Nephron (organoid): ENCODE measurements at regions not wholly inside any gene's neighbourhood (a gene's known extent, or its start where the extent isn't known, plus 50 kb on each side); places are given as distances from the start of the nearest gene placed in this dataset.
"Not testable (repeated sequence)": the region's sequence is repeated elsewhere in the genome, so short reads cannot be mapped to it uniquely, and the experiment has no call there.

Source experiments
- H3K27ac Mint-ChIP-seq, 3 experiments: 2 replicates each; pipeline ENCODE4 v1.8.0; 2020; ENCODE audit warnings: mixed read lengths in 3 of 3, mild to moderate bottlenecking in 2 of 3, moderate library complexity in 1 of 3
- H3K27me3 Mint-ChIP-seq: 2 replicates; pipeline ENCODE4 v1.8.0; 2021; ENCODE audit warnings: low read depth, mild to moderate bottlenecking, moderate library complexity, mixed read lengths
- H3K36me3 Mint-ChIP-seq: 2 replicates; pipeline ENCODE4 v1.8.0; 2020; ENCODE audit warnings: low read depth, mixed read lengths
- H3K4me1 Mint-ChIP-seq: 2 replicates; pipeline ENCODE4 v1.8.0; 2020; ENCODE audit warnings: mixed read lengths
- H3K4me3 Mint-ChIP-seq, 3 experiments: 2 replicates each; pipeline ENCODE4 v1.8.0; 2020; ENCODE audit warnings: mild to moderate bottlenecking in 3 of 3, mixed read lengths in 3 of 3, moderate library complexity in 2 of 3
- H3K9me3 Mint-ChIP-seq: 2 replicates; pipeline ENCODE4 v1.8.0; 2020; ENCODE audit warnings: mixed read lengths
- TF ChIP-seq, protein P1 (sequence below), 3 experiments: fragments of 200-600 bp; sonication (generic); IDR thresholded peaks; one replicate each; pipeline ENCODE4 v1.5.0; 2021; ENCODE audit warnings: antibody characterized with exemption in 3 of 3; ENCODE audit not compliant: unreplicated experiment in 3 of 3

DNA sequence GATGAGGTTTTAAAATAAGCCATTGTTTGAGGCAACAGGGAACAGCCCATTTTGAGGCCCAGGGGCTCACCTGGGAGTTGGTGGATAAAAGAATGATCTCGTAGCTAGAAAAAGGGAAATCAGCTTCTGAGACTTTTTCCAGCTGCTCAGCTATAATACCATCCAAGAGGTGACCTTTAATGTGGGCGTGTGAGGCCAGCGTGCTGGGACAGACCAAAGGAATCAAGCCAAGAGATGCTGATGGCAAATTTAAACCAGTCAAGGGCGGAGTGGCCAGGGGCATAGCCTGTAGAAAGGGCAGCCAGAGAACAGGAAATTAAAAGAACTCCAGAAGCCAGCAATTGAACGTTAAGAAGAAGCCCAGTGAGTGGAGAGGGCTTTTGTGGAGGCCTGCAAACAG, 132.6 kb downstream of the IER5 start:
- TF ChIP-seq, protein P1, sequence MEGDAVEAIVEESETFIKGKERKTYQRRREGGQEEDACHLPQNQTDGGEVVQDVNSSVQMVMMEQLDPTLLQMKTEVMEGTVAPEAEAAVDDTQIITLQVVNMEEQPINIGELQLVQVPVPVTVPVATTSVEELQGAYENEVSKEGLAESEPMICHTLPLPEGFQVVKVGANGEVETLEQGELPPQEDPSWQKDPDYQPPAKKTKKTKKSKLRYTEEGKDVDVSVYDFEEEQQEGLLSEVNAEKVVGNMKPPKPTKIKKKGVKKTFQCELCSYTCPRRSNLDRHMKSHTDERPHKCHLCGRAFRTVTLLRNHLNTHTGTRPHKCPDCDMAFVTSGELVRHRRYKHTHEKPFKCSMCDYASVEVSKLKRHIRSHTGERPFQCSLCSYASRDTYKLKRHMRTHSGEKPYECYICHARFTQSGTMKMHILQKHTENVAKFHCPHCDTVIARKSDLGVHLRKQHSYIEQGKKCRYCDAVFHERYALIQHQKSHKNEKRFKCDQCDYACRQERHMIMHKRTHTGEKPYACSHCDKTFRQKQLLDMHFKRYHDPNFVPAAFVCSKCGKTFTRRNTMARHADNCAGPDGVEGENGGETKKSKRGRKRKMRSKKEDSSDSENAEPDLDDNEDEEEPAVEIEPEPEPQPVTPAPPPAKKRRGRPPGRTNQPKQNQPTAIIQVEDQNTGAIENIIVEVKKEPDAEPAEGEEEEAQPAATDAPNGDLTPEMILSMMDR (IDR thresholded peaks at IDR 0.05; ENCODE audit: unreplicated experiment in 3 of 3), result no peak
- no peak overlapping the region for H3K4me3 Mint-ChIP-seq
- no peak overlapping the region for H3K27ac Mint-ChIP-seq
- H3K9me3 Mint-ChIP-seq, result peaks cover 11% of the 10 kb centered on the region
- H3K36me3 Mint-ChIP-seq, result peaks cover 4% of the 10 kb centered on the region
- H3K27me3 Mint-ChIP-seq, result peaks cover 3% of the 10 kb centered on the region
- H3K4me1 Mint-ChIP-seq, result no peaks in the 10 kb centered on the region

DNA sequence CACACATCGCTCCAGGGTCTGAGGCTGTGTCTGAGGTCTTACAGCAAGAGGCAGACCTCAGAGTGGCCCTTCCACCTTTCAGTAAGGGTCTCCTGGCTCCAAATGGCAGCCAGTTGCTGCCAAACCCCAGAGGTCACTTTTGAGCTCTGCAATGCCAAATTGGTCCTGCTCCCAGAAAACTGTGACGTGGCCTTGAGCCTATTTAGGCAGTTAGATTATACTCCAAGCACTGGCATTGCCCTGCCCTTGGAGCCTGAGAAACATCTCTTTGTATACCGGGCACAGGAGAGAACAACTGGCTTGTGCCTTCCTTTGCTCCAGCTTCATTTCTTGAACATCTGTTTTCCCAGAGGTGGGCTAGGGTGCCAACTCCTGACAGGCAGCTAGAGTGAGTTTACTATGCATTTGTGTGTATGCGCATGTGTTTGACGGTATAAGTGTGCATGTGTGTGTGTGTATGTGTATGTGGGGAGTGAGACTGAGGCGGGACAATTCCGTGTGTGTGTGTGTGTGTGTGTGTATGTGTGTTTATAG, 134.5 kb downstream of the IER5 start:
- Mint-ChIP-seq H3K4me1 (no peaks in the 10 kb centered on the region), H3K27me3 (no peaks in the 10 kb centered on the region), H3K36me3 (no peaks in the 10 kb centered on the region), H3K4me3 (no peak overlapping the region), H3K9me3 (peaks cover 15% of the 10 kb centered on the region), H3K27ac (no peak overlapping the region)
- TF ChIP-seq, protein P1 (IDR thresholded peaks at IDR 0.05; ENCODE audit: unreplicated experiment in 3 of 3), result no peak

DNA sequence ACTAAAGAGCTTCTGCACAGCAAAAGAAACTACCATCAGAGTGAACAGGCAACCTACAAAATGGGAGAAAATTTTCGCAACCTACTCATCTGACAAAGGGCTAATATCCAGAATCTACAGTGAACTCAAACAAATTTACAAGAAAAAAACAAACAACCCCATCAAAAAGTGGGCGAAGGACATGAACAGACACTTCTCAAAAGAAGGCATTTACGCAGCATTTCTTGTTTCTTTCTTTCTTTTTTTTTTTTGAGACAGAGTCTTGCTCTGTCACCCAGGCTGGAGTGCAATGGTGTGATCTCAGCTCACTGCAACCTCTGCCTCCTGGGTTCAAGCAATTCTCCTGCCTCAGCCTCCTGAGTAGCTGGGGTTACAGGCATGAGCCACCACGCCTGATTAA, 138.2 kb downstream of the IER5 start:
- not testable (repeated sequence) for H3K36me3 Mint-ChIP-seq, H3K27ac Mint-ChIP-seq
- peaks cover 19% of the 10 kb centered on the region for H3K9me3 Mint-ChIP-seq

DNA sequence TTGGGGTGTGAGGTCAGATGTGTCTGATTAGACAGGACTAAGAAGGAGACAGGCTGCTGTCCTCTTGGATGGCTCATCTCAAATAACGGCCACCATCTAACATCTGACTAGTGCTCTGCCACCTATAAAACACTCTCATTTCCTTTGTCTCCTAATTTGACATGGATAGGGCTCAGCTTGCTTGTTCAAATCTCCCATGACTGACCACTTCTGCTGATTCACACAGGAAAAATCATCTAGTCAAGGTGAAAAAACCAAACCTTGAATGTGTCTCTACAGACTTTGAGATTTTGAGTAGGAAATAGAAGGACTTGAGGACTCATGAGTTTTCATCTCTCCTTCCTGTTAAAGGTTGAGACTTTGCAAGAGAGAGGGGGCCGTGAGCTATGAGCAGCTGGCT, 150.6 kb downstream of the IER5 start:
- Mint-ChIP-seq H3K4me1 (no peaks in the 10 kb centered on the region), H3K27me3 (peaks cover 14% of the 10 kb centered on the region), H3K36me3 (no peaks in the 10 kb centered on the region), H3K9me3 (peaks cover 8% of the 10 kb centered on the region), H3K4me3 (no peak overlapping the region), H3K27ac (no peak overlapping the region)
- TF ChIP-seq, protein P1 (IDR thresholded peaks at IDR 0.05; ENCODE audit: unreplicated experiment in 3 of 3), result no peak

More for the DNA sequence above, 138.2 kb downstream of the IER5 start:
- H3K4me1 Mint-ChIP-seq, H3K4me3 Mint-ChIP-seq, H3K27me3 Mint-ChIP-seq: not testable (repeated sequence)

DNA sequence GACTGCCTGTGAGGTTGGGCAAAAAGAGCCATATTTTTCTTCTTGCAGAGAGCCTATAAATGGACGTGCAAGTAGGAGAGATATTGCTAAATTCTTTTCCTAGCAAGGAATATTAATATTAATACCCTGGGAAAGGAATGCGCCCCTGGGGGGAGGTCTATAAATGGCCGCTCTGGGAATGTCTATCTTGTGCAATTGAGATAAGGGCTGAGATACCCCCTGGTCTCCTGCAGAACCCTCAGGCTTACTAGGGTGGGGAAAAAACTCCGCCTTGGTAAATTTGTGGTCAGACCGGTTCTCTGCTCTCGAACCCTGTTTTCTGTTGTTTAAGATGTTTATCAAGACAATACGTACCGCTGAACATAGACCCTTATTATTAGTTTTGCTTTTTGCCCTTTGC, 157.8 kb downstream of the IER5 start:
- Mint-ChIP-seq H3K9me3 (peaks cover 30% of the 10 kb centered on the region), H3K4me1 (peaks cover 19% of the 10 kb centered on the region)
- H3K4me3 Mint-ChIP-seq, H3K36me3 Mint-ChIP-seq, H3K27ac Mint-ChIP-seq, H3K27me3 Mint-ChIP-seq: not testable (repeated sequence)

DNA sequence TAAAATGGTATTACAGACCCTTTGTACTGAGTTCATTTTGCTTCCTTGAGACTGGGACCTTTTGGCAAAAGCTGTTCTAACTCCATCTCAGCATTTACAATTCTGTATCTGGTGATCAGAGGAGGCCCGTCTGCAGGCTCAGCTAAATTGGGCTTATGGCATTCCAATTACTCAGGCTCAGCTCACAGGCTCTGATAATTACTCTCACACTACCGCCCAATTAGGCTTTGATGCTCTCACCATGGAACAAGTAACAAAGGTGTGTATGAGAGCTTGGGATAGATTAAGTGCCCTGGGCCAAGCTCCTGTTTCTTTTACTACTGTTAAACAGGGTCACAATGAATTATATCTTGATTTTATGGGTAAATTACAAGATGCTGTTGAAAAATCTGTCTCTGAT, 159.9 kb downstream of the IER5 start:
- not testable (repeated sequence) for H3K4me3 Mint-ChIP-seq, H3K36me3 Mint-ChIP-seq, H3K27me3 Mint-ChIP-seq, H3K27ac Mint-ChIP-seq
- Mint-ChIP-seq H3K4me1 (peaks cover 34% of the 10 kb centered on the region), H3K9me3 (peaks cover 28% of the 10 kb centered on the region)

DNA sequence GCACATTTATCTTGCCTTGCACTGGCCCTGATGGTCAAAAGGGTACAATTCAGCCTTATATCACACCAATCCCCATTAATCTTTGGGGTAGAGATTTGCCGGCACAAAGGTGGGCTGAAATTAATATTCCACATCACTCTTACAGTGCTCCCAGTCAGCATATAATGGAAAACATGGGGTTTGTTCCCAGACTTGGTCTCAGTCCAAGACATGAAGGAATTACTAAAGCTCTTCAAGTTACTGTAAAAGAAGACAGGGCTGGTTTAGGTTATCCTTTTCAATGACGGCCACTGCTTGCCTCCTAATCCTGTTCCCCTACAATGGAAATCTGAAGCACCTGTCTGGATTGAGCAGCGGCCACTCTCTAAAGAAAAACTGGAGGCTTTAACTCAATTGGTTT, 160.7 kb downstream of the IER5 start:
- Mint-ChIP-seq H3K27me3 (peaks cover 7% of the 10 kb centered on the region), H3K9me3 (peaks cover 30% of the 10 kb centered on the region), H3K4me1 (peaks cover 34% of the 10 kb centered on the region), H3K4me3 (no peak overlapping the region), H3K36me3 (no peaks in the 10 kb centered on the region), H3K27ac (peak overlapping the region in 1 of 3 experiments; percentile 46)
- TF ChIP-seq, protein P1 (IDR thresholded peaks at IDR 0.05; ENCODE audit: unreplicated experiment in 3 of 3), result no peak
